Hematopoietic multipotent progenitor cell (in vitro differentiated cells): ENCODE measurements at regions not wholly inside any gene's neighbourhood (a gene's known extent, or its start where the extent isn't known, plus 50 kb on each side); places are given as distances from the start of the nearest gene placed in this dataset.
"Not testable (repeated sequence)": the region's sequence is repeated elsewhere in the genome, so short reads cannot be mapped to it uniquely, and the experiment has no call there.

Source experiments
- DNase-seq, 3 donors: peaks; one replicate each; pipeline ENCODE4 v3.0.0-alpha.2; 2011 to 2015; ENCODE audit warnings: low read depth in 2 of 3, low spot score in 2 of 3

GRCh38 chr3:8385848-8386620, 115.6 kb upstream of the LMCD1 start:
- no peak for DNase-seq

GRCh38 chr3:8387571-8387970, 114.1 kb upstream of the LMCD1 start:
- no peak for DNase-seq

GRCh38 chr3:8399686-8400085, 101.9 kb upstream of the LMCD1 start:
- no peak for DNase-seq

- no peak for DNase-seq
Measured at GRCh38 chr3:8400911-8401310, 100.7 kb upstream of the LMCD1 start.

- DNase-seq, result no peak
Measured at GRCh38 chr3:8403996-8404395, 97.6 kb upstream of the LMCD1 start.

GRCh38 chr3:8405144-8405543, 96.5 kb upstream of the LMCD1 start:
- no peak for DNase-seq

- no peak for DNase-seq
Measured at GRCh38 chr3:8406479-8406878, 95.1 kb upstream of the LMCD1 start.

GRCh38 chr3:8413337-8413926, 88.2 kb upstream of the LMCD1 start:
- no peak for DNase-seq

- DNase-seq, result peak in 1 of 3 donors; percentile 16
Measured at GRCh38 chr3:8416965-8417364, 84.7 kb upstream of the LMCD1 start.

GRCh38 chr3:8420612-8421011, 81.0 kb upstream of the LMCD1 start:
- no peak for DNase-seq

- peak in 1 of 3 donors; percentile 43 for DNase-seq
Measured at GRCh38 chr3:8421267-8421666, 80.4 kb upstream of the LMCD1 start.

GRCh38 chr3:8421711-8422110, 79.9 kb upstream of the LMCD1 start:
- no peak for DNase-seq

- no peak for DNase-seq
Measured at GRCh38 chr3:8423307-8423706, 78.3 kb upstream of the LMCD1 start.

GRCh38 chr3:8424281-8424680, 77.3 kb upstream of the LMCD1 start:
- DNase-seq, result no peak

- DNase-seq, result no peak
Measured at GRCh38 chr3:8436661-8437287, 64.8 kb upstream of the LMCD1 start.

GRCh38 chr3:8438507-8439079, 63.0 kb upstream of the LMCD1 start:
- DNase-seq, result no peak

GRCh38 chr3:8440142-8440541, 61.5 kb upstream of the LMCD1 start:
- DNase-seq, result not testable (repeated sequence)

- peak in 1 of 3 donors; percentile 10 for DNase-seq
Measured at GRCh38 chr3:8441969-8442559, 59.6 kb upstream of the LMCD1 start.

GRCh38 chr3:8442993-8443650, 58.5 kb upstream of the LMCD1 start:
- DNase-seq, result peak in 1 of 3 donors; percentile 7
